HEK293T (cell line): ENCODE measurements at regions not wholly inside any gene's neighbourhood (a gene's known extent, or its start where the extent isn't known, plus 50 kb on each side); places are given as distances from the start of the nearest gene placed in this dataset.

Source experiments
- BHLHE40 ChIP-seq: fragments of 450-650 bp; IDR thresholded peaks from 2 replicates; pipeline ENCODE4 v1.6.1; 2016; ENCODE audit warnings: mild to moderate bottlenecking, moderate library complexity, borderline replicate concordance
- FOXA1 ChIP-seq: fragments of 450-650 bp; IDR thresholded peaks from 2 replicates; pipeline ENCODE4 v1.6.1; 2016; ENCODE audit warnings: mild to moderate bottlenecking
- FOXK2 ChIP-seq: fragments of 450-650 bp; IDR thresholded peaks from 2 replicates; pipeline ENCODE4 v1.6.1; 2016; ENCODE audit warnings: mild to moderate bottlenecking
- FOXM1 ChIP-seq: fragments of 450-650 bp; IDR thresholded peaks from 2 replicates; pipeline ENCODE4 v1.6.1; 2017; ENCODE audit warnings: mild to moderate bottlenecking, borderline replicate concordance
- LEF1 ChIP-seq: fragments of 450-650 bp; IDR thresholded peaks from 2 replicates; pipeline ENCODE4 v1.6.1; 2017; ENCODE audit warnings: mild to moderate bottlenecking, borderline replicate concordance
- NFRKB ChIP-seq: fragments of 450-650 bp; IDR thresholded peaks from 2 replicates; pipeline ENCODE4 v1.6.1; 2016; ENCODE audit warnings: mild to moderate bottlenecking, moderate library complexity
- SP1 ChIP-seq: fragments of 450-650 bp; IDR thresholded peaks from 2 replicates; pipeline ENCODE4 v1.6.1; 2017
- SUZ12 ChIP-seq: fragments of 450-650 bp; IDR thresholded peaks from 2 replicates; pipeline ENCODE4 v1.6.1; 2016; ENCODE audit warnings: mild to moderate bottlenecking
- TARDBP ChIP-seq: fragments of 450-650 bp; IDR thresholded peaks from 2 replicates; pipeline ENCODE4 v1.6.1; 2016
- ZNF384 ChIP-seq: fragments of 450-650 bp; IDR thresholded peaks from 2 replicates; pipeline ENCODE4 v1.6.1; 2016

DNA sequence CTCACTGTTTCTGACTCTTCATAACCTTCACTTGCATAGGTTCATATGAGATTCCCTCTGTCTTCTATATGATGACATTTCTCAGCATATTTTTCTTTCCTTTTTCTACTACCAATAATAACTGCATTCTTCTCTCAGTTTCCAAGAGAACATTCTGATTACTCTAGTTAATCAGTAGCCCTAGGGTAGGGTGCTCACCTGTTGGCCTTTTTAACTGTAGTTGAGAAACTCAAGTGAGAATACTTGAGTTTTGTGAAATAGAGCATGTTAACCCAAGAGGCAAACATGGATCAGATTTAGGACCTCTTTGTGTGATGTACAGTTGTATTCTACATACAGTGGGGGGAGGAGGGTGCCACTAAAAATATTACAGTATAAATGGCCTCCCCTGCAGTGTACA lies 308.0 kb downstream of the CMPK2 start:
- TF ChIP-seq FOXK2 (no peak), FOXA1 (no peak), SP1 (no peak), SUZ12 (no peak), NFRKB (no peak), BHLHE40 (no peak), TARDBP (no peak), LEF1 (no peak), FOXM1 (no peak), ZNF384 (no peak)
